ENCODE measurements at regions not wholly inside any gene's neighbourhood (a gene's known extent, or its start where the extent isn't known, plus 50 kb on each side); places are given as distances from the start of the nearest gene placed in this dataset.

- TF ChIP-seq CTCF (IDR thresholded peaks at IDR 0.05 in 8 of 11, conservative IDR thresholded peaks at IDR 0.05 in 3 of 11) (no peak), POLR2AphosphoS5 (IDR thresholded peaks at IDR 0.05) (no peak)
These were observed 265.3 kb downstream of the MAP2K6 start for GRCh38 chr17:69679829-69680228.
